Gastroesophageal sphincter (tissue), 4 donors: ENCODE measurements at regions not wholly inside any gene's neighbourhood (a gene's known extent, or its start where the extent isn't known, plus 50 kb on each side); places are given as distances from the start of the nearest gene placed in this dataset.

Experiments
- ATAC-seq: fragments of 150-250 bp; one replicate; pipeline ENCODE4 v1.9.1; 2016; ENCODE audit warnings: mild to moderate bottlenecking, moderate library complexity
- H3K27ac ChIP-seq, 4 donors: fragments of 200-600 bp; sonication (generic) in 3 of 4; 1 replicate in 3 of 4; 2 replicates in 1 of 4; pipeline ENCODE4 v1.5.1; 2016 to 2019
- H3K27me3 ChIP-seq: fragments of 200-600 bp; sonication (generic); one replicate; pipeline ENCODE4 v1.5.1; 2019
- H3K36me3 ChIP-seq, 2 donors: fragments of 200-600 bp; sonication (generic); one replicate each; pipeline ENCODE4 v1.5.1; 2019; ENCODE audit warnings: control low read depth in 1 of 2
- H3K4me1 ChIP-seq, 3 donors: fragments of 200-600 bp; sonication (generic); 1 replicate in 2 of 3; 2 replicates in 1 of 3; pipeline ENCODE4 v1.5.1; 2016 to 2019; ENCODE audit warnings: control low read depth in 2 of 3
- H3K4me3 ChIP-seq, 2 donors: fragments of 200-600 bp; sonication (generic); one replicate each; pipeline ENCODE4 v1.5.1; 2019; ENCODE audit warnings: mild to moderate bottlenecking in 1 of 2, moderate library complexity in 1 of 2
- H3K9me3 ChIP-seq, 3 donors: fragments of 200-600 bp; sonication (generic); one replicate each; pipeline ENCODE4 v1.5.1; 2017 to 2019; ENCODE audit warnings: control low read depth in 2 of 3
- CTCF ChIP-seq, 4 experiments: fragments of 200-600 bp in 2 of 4; fragments of 450-650 bp in 2 of 4; sonication (generic) in 1 of 4; IDR thresholded peaks; one replicate each; pipeline ENCODE4 v1.5.1; 2017 to 2019; ENCODE audit warnings: antibody characterized with exemption in 4 of 4, mild to moderate bottlenecking in 2 of 4, moderate library complexity in 2 of 4
- EP300 ChIP-seq: sonication (generic); formaldehyde crosslinking; IDR thresholded peaks from one replicate; pipeline ENCODE4 v1.6.1; 2017; ENCODE audit warnings: antibody characterized with exemption, mild to moderate bottlenecking
- POLR2A ChIP-seq, 2 donors: fragments of 450-650 bp; IDR thresholded peaks; one replicate each; pipeline ENCODE4 v1.6.1; 2017; ENCODE audit warnings: antibody characterized with exemption in 2 of 2, mild to moderate bottlenecking in 2 of 2, moderate library complexity in 1 of 2
- POLR2AphosphoS5 ChIP-seq: sonication (generic); formaldehyde crosslinking; IDR thresholded peaks from one replicate; pipeline ENCODE4 v1.6.1; 2017; ENCODE audit warnings: antibody characterized with exemption
- WGBS, 2 donors: methylation state at CpG; one replicate each; pipeline ENCODE4 v1.1.5; 2018; ENCODE audit warnings: low coverage in 1 of 2; 5-methylcytosine and 5-hydroxymethylcytosine counted together

- Histone ChIP-seq H3K27ac (no peak overlapping the region), H3K9me3 (no peaks in the 10 kb centered on the region), H3K27me3 (no peaks in the 10 kb centered on the region), H3K4me3 (no peak overlapping the region), H3K36me3 (no peaks in the 10 kb centered on the region), H3K4me1 (no peaks in the 10 kb centered on the region)
- WGBS, 2 donors: 11 to 28% methylated on average over 1 of the region's 1 CpG
- TF ChIP-seq POLR2A (IDR thresholded peaks at IDR 0.05) (no peak), CTCF (IDR thresholded peaks at IDR 0.05) (no peak), EP300 (no peak), POLR2AphosphoS5 (no peak)
- ATAC-seq: no peak
These were observed 482.5 kb downstream of the FLRT2 start for GRCh38 chr14:86012461-86012860.

- Histone ChIP-seq H3K27me3 (no peaks in the 10 kb centered on the region), H3K36me3 (no peaks in the 10 kb centered on the region), H3K27ac (no peak overlapping the region), H3K9me3 (no peaks in the 10 kb centered on the region), H3K4me3 (no peak overlapping the region), H3K4me1 (no peaks in the 10 kb centered on the region)
- ATAC-seq: no peak
- WGBS, 2 donors: 65 to 84% methylated on average over 3 of the region's 3 CpGs
- TF ChIP-seq POLR2A (IDR thresholded peaks at IDR 0.05) (no peak), POLR2AphosphoS5 (no peak), EP300 (no peak), CTCF (IDR thresholded peaks at IDR 0.05) (no peak)
These were observed 474.1 kb downstream of the FLRT2 start for GRCh38 chr14:86003998-86004397.

GRCh38 chr14:85996551-85996950 is 466.6 kb downstream of the FLRT2 start:
- no peak for ATAC-seq
- Histone ChIP-seq H3K36me3 (no peaks in the 10 kb centered on the region), H3K27ac (no peak overlapping the region), H3K27me3 (no peaks in the 10 kb centered on the region), H3K9me3 (no peaks in the 10 kb centered on the region), H3K4me1 (no peaks in the 10 kb centered on the region), H3K4me3 (no peak overlapping the region)
- TF ChIP-seq POLR2AphosphoS5: no peak
- TF ChIP-seq CTCF (IDR thresholded peaks at IDR 0.05): no peak
- no peak for TF ChIP-seq POLR2A (IDR thresholded peaks at IDR 0.05)
- no peak for TF ChIP-seq EP300

- H3K4me3 ChIP-seq: no peak overlapping the region
- 70 to 77% methylated on average over 4 of the region's 4 CpGs for WGBS, 2 donors
These were observed 461.2 kb downstream of the FLRT2 start for GRCh38 chr14:85991156-85991555.

More at GRCh38 chr14:85991156-85991555, 461.2 kb downstream of the FLRT2 start:
- H3K4me1 ChIP-seq: no peaks in the 10 kb centered on the region
- H3K27me3 ChIP-seq: no peaks in the 10 kb centered on the region
- H3K9me3 ChIP-seq: no peaks in the 10 kb centered on the region
- TF ChIP-seq CTCF (IDR thresholded peaks at IDR 0.05) (no peak), EP300 (no peak), POLR2A (IDR thresholded peaks at IDR 0.05) (no peak), POLR2AphosphoS5 (no peak)
- ATAC-seq: no peak
- no peak overlapping the region for H3K27ac ChIP-seq
- H3K36me3 ChIP-seq: no peaks in the 10 kb centered on the region
